ENCODE measurements at regions not wholly inside any gene's neighbourhood (a gene's known extent, or its start where the extent isn't known, plus 50 kb on each side); places are given as distances from the start of the nearest gene placed in this dataset.
A peak's percentile ranks its signal among the peaks of the same experiment; 100 is the strongest.

GRCh38 chr12:111173391-111173790, 195.5 kb downstream of the PHETA1 start:
- DNase-seq: no peak

- DNase-seq: no peak
Measured at GRCh38 chr12:111172786-111173185, 196.1 kb downstream of the PHETA1 start.

GRCh38 chr12:111171832-111172231, 197.1 kb downstream of the PHETA1 start:
- no peak for DNase-seq

- DNase-seq: no peak
Measured at GRCh38 chr12:111171345-111171744, 197.6 kb downstream of the PHETA1 start.

GRCh38 chr12:111170543-111170942, 198.4 kb downstream of the PHETA1 start:
- no peak for DNase-seq

GRCh38 chr12:111169456-111169855, 199.4 kb downstream of the PHETA1 start:
- no peak for DNase-seq

GRCh38 chr12:111169032-111169431, 199.9 kb downstream of the PHETA1 start:
- DNase-seq: no peak

GRCh38 chr12:111168009-111168900, 200.6 kb downstream of the PHETA1 start:
- DNase-seq: no peak

GRCh38 chr12:111166779-111167540, 201.9 kb downstream of the PHETA1 start:
- no peak for DNase-seq

GRCh38 chr12:111164833-111165525, 203.9 kb downstream of the PHETA1 start:
- no peak for DNase-seq

GRCh38 chr12:111163422-111163821, 205.5 kb downstream of the PHETA1 start:
- no peak for DNase-seq

GRCh38 chr12:111161898-111162297, 207.0 kb downstream of the PHETA1 start:
- no peak for DNase-seq

GRCh38 chr12:111160350-111161241, 208.3 kb downstream of the PHETA1 start:
- peak; percentile 51 for DNase-seq

GRCh38 chr12:111158992-111159391, 209.9 kb downstream of the PHETA1 start:
- DNase-seq: peak; percentile 47

GRCh38 chr12:111157486-111157885, 211.4 kb downstream of the PHETA1 start:
- no peak for DNase-seq

- DNase-seq: peak; percentile 54
Measured at GRCh38 chr12:111156304-111156703, 212.6 kb downstream of the PHETA1 start.

- DNase-seq: no peak
Measured at GRCh38 chr12:111155521-111155920, 213.4 kb downstream of the PHETA1 start.

GRCh38 chr12:111155020-111155419, 213.9 kb downstream of the PHETA1 start:
- no peak for DNase-seq

- peak; percentile 54 for DNase-seq
Measured at GRCh38 chr12:111154147-111154834, 214.6 kb downstream of the PHETA1 start.

- peak; percentile 49 for DNase-seq
Measured at GRCh38 chr12:111152561-111152960, 216.3 kb downstream of the PHETA1 start.

All from islet precursor cell (in vitro differentiated cells).